Endodermal cell (in vitro differentiated cells): ENCODE measurements at regions not wholly inside any gene's neighbourhood (a gene's known extent, or its start where the extent isn't known, plus 50 kb on each side); places are given as distances from the start of the nearest gene placed in this dataset.

Experiments
- DNase-seq: peaks from one replicate; pipeline ENCODE4 v3.0.0-alpha.2; 2017
- H3K27ac ChIP-seq: 2 replicates; pipeline ENCODE4 v1.5.1; 2013; ENCODE audit warnings: mild to moderate bottlenecking, low read depth, low read length, moderate library complexity
- H3K27me3 ChIP-seq: 2 replicates; pipeline ENCODE4 v1.6.1; 2013; ENCODE audit warnings: mild to moderate bottlenecking, low read length, moderate library complexity; ENCODE audit not compliant: insufficient read depth, control insufficient read depth, poor library complexity, severe bottlenecking
- H3K36me3 ChIP-seq: 2 replicates; pipeline ENCODE4 v1.7.0; 2013; ENCODE audit warnings: mild to moderate bottlenecking, low read length, moderate library complexity; ENCODE audit not compliant: control insufficient read depth, insufficient read depth
- H3K4me1 ChIP-seq: one replicate; pipeline ENCODE4 v1.7.0; 2013; ENCODE audit warnings: low read length; ENCODE audit not compliant: control insufficient read depth, insufficient read depth
- H3K4me3 ChIP-seq: 2 replicates; pipeline ENCODE4 v1.5.1; 2013; ENCODE audit warnings: mild to moderate bottlenecking, low read length, moderate library complexity
- H3K9ac ChIP-seq: 2 replicates; pipeline ENCODE4 v1.6.1; 2013; ENCODE audit warnings: mild to moderate bottlenecking, low read length, moderate library complexity; ENCODE audit not compliant: poor library complexity, severe bottlenecking; ENCODE audit errors: extremely low read depth
- H3K9me3 ChIP-seq: 2 replicates; pipeline ENCODE4 v1.6.1; 2013; ENCODE audit warnings: mild to moderate bottlenecking, low read length, moderate library complexity; ENCODE audit not compliant: control insufficient read depth
- H3K27ac Mint-ChIP-seq: 2 replicates; pipeline ENCODE4 v1.8.0; 2020; ENCODE audit warnings: mixed read lengths
- H3K27me3 Mint-ChIP-seq: 2 replicates; pipeline ENCODE4 v1.8.0; 2021; ENCODE audit warnings: mild to moderate bottlenecking, mixed read lengths; ENCODE audit not compliant: insufficient read depth
- H3K36me3 Mint-ChIP-seq: 2 replicates; pipeline ENCODE4 v1.8.0; 2020; ENCODE audit warnings: low read depth, mixed read lengths
- H3K4me1 Mint-ChIP-seq: 2 replicates; pipeline ENCODE4 v1.8.0; 2020; ENCODE audit warnings: mixed read lengths
- H3K4me3 Mint-ChIP-seq: 2 replicates; pipeline ENCODE4 v1.8.0; 2020; ENCODE audit warnings: mild to moderate bottlenecking, moderate library complexity, mixed read lengths
- H3K9me3 Mint-ChIP-seq: 2 replicates; pipeline ENCODE4 v1.8.0; 2020; ENCODE audit warnings: mild to moderate bottlenecking, mixed read lengths
- WGBS, 2 experiments: methylation state at CpG; one replicate each; pipeline versions ENCODE4 v1.1.5 to v1.1.7; 2013; ENCODE audit warnings: missing lambda C conversion rate in 2 of 2, mixed read lengths in 1 of 2; ENCODE audit not compliant: insufficient coverage in 1 of 2, insufficient read length in 1 of 2; 5-methylcytosine and 5-hydroxymethylcytosine counted together
- TF ChIP-seq, protein P1 (sequence below): fragments of 200-600 bp; sonication (generic); conservative IDR thresholded peaks from 2 replicates; pipeline ENCODE4 v1.5.0; 2021; ENCODE audit warnings: antibody characterized with exemption, mild to moderate bottlenecking

DNA sequence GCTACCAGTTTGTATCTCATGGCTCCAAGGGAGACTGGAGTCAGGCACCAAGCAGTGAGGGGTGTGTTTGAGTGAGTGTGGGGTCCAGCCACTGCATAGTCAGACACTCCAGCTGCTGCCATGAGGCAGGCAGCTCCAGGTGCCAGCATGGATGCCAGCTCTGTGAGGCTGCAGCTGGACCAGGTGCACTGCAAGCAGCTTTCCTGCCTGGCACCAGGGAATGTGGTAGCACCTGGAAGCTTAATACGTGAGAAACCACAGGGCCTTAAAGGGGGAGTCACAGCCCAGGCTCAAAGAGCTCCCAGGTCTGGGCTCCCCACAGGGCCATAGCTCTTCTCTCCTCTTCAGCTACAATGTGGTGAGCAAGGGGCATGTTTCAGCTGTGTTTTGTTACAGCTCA, 817.8 kb upstream of the LUZP2 start:
- H3K36me3 ChIP-seq, result no peaks in the 10 kb centered on the region
- TF ChIP-seq, protein P1, sequence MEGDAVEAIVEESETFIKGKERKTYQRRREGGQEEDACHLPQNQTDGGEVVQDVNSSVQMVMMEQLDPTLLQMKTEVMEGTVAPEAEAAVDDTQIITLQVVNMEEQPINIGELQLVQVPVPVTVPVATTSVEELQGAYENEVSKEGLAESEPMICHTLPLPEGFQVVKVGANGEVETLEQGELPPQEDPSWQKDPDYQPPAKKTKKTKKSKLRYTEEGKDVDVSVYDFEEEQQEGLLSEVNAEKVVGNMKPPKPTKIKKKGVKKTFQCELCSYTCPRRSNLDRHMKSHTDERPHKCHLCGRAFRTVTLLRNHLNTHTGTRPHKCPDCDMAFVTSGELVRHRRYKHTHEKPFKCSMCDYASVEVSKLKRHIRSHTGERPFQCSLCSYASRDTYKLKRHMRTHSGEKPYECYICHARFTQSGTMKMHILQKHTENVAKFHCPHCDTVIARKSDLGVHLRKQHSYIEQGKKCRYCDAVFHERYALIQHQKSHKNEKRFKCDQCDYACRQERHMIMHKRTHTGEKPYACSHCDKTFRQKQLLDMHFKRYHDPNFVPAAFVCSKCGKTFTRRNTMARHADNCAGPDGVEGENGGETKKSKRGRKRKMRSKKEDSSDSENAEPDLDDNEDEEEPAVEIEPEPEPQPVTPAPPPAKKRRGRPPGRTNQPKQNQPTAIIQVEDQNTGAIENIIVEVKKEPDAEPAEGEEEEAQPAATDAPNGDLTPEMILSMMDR, result no peak
- H3K9ac ChIP-seq, result no peak overlapping the region
- no peak for DNase-seq
- 90% methylated on average over 1 of the region's 1 CpG; no CpG with 5 or more reads in 1 of the 2 experiments for whole genome bisulfite sequencing, 2 experiments
- Mint-ChIP-seq H3K27me3 (no peaks in the 10 kb centered on the region), H3K27ac (no peak overlapping the region), H3K36me3 (no peaks in the 10 kb centered on the region), H3K9me3 (no peaks in the 10 kb centered on the region), H3K4me1 (peaks cover 2% of the 10 kb centered on the region), H3K4me3 (no peak overlapping the region)
- no peak overlapping the region for H3K4me3 ChIP-seq
- H3K27me3 ChIP-seq, result no peaks in the 10 kb centered on the region
- H3K27ac ChIP-seq, result no peak overlapping the region
- H3K4me1 ChIP-seq, result no peaks in the 10 kb centered on the region
- no peaks in the 10 kb centered on the region for H3K9me3 ChIP-seq

DNA sequence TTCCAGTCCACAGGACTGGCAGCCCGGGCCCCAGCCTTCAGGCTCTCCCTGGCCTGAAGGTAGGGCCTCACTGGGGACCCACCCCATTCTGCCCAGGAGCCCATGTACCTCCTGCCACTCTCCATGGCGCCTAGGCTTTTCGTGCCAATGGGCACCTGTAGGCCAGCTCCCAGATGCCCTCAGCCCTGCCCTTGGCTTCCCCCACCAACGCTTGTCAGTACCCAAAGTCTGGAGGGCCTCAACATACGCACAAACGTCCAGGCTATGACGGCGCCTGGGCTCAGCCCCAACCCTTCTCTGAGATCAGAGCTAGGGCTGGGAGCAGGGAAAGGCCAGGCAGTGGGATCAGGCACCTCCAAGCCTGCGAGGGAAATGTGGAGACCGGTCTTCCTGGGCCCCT, 816.9 kb upstream of the LUZP2 start:
- DNase-seq, result no peak
- Histone ChIP-seq H3K27me3 (no peaks in the 10 kb centered on the region), H3K27ac (no peak overlapping the region), H3K9me3 (no peaks in the 10 kb centered on the region), H3K4me3 (no peak overlapping the region), H3K36me3 (no peaks in the 10 kb centered on the region), H3K4me1 (no peaks in the 10 kb centered on the region), H3K9ac (no peak overlapping the region)
- TF ChIP-seq, protein P1, result no peak
- Mint-ChIP-seq H3K4me1 (peaks cover 5% of the 10 kb centered on the region), H3K4me3 (no peak overlapping the region), H3K27ac (no peak overlapping the region), H3K27me3 (no peaks in the 10 kb centered on the region), H3K36me3 (no peaks in the 10 kb centered on the region), H3K9me3 (no peaks in the 10 kb centered on the region)
- WGBS, 2 experiments, result 92 to 95% methylated on average over 6 to 10 of the region's 10 CpGs

DNA sequence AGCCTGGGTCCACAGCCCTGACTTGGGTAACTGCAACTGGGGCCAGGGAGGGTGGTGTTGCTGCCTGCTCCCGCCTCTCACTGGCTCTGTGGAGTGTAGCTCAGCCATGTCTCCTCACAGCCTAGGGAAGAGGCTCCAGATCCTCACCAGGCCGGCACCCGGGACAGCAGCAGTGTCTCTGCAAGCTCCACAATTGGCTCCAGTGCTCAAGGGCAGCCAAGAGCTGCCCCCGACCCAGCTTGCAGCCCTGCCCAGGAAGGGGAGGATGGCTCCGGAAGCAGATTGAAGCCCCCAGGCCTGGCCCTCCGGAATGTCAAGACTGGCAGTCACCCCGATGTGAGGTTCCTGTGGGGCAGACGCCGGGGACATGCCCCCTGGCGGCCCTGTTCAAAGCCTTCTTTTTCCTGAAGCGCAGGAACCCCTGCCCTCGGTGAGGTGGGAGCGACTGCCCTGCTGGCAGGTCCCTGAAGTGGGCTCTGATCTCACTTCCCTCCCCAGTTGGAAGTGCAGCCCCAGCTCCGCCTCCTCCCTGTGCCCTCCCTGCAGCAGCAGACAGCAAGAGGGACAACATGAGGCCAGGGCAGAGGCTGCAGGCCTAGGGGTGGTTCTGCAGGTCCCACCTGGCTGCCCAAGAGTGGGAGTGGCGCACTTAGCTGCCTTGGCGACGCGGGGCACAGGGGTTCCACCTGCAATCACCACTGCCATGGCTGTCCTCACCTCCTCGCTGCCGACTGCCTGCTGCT, 816.2 kb upstream of the LUZP2 start:
- H3K27me3 Mint-ChIP-seq, result no peaks in the 10 kb centered on the region
- no peaks in the 10 kb centered on the region for H3K4me1 ChIP-seq
- H3K27me3 ChIP-seq, result no peaks in the 10 kb centered on the region
- H3K27ac Mint-ChIP-seq, result no peak overlapping the region
- peaks cover 11% of the 10 kb centered on the region for H3K4me1 Mint-ChIP-seq
- no peak overlapping the region for H3K4me3 ChIP-seq
- TF ChIP-seq, protein P1, result no peak
- WGBS, 2 experiments, result 92% methylated on average over 6 to 20 of the region's 20 CpGs
- no peak overlapping the region for H3K9ac ChIP-seq
- no peaks in the 10 kb centered on the region for H3K36me3 ChIP-seq
- H3K36me3 Mint-ChIP-seq, result no peaks in the 10 kb centered on the region
- H3K9me3 Mint-ChIP-seq, result no peaks in the 10 kb centered on the region
- no peak for DNase-seq
- H3K4me3 Mint-ChIP-seq, result no peak overlapping the region
- H3K27ac ChIP-seq, result no peak overlapping the region
- H3K9me3 ChIP-seq, result no peaks in the 10 kb centered on the region
